ENCODE measurements at regions not wholly inside any gene's neighbourhood (a gene's known extent, or its start where the extent isn't known, plus 50 kb on each side); places are given as distances from the start of the nearest gene placed in this dataset.
"Not testable (repeated sequence)": the region's sequence is repeated elsewhere in the genome, so short reads cannot be mapped to it uniquely, and the experiment has no call there.

- no peak for DNase-seq (ENCODE audit: low read depth in 4 of 4, low spot score in 1 of 4)
Observed at GRCh38 chr5:158451993-158452672, 593.2 kb upstream of the CLINT1 start.

GRCh38 chr5:158451203-158451992, 592.5 kb upstream of the CLINT1 start:
- DNase-seq (ENCODE audit: low read depth in 4 of 4, low spot score in 1 of 4), result no peak

GRCh38 chr5:158450751-158451171, 591.8 kb upstream of the CLINT1 start:
- DNase-seq (ENCODE audit: low read depth in 4 of 4, low spot score in 1 of 4), result no peak

GRCh38 chr5:158446761-158447160, 587.8 kb upstream of the CLINT1 start:
- DNase-seq (ENCODE audit: low read depth in 4 of 4, low spot score in 1 of 4), result not testable (repeated sequence)

GRCh38 chr5:158439204-158439603, 580.3 kb upstream of the CLINT1 start:
- DNase-seq (ENCODE audit: low read depth in 4 of 4, low spot score in 1 of 4), result not testable (repeated sequence)

- DNase-seq (ENCODE audit: low read depth in 4 of 4, low spot score in 1 of 4), result no peak
Observed at GRCh38 chr5:158436271-158437065, 577.5 kb upstream of the CLINT1 start.

GRCh38 chr5:158435161-158435616, 576.2 kb upstream of the CLINT1 start:
- peak in 1 of 4 experiments; percentile 12 for DNase-seq (ENCODE audit: low read depth in 4 of 4, low spot score in 1 of 4)

GRCh38 chr5:158434749-158435148, 575.8 kb upstream of the CLINT1 start:
- no peak for DNase-seq (ENCODE audit: low read depth in 4 of 4, low spot score in 1 of 4)

GRCh38 chr5:158433634-158434033, 574.7 kb upstream of the CLINT1 start:
- DNase-seq (ENCODE audit: low read depth in 4 of 4, low spot score in 1 of 4), result no peak

GRCh38 chr5:158431369-158432029, 572.6 kb upstream of the CLINT1 start:
- DNase-seq (ENCODE audit: low read depth in 4 of 4, low spot score in 1 of 4), result no peak

GRCh38 chr5:158430798-158431167, 571.8 kb upstream of the CLINT1 start:
- no peak for DNase-seq (ENCODE audit: low read depth in 4 of 4, low spot score in 1 of 4)

- no peak for DNase-seq (ENCODE audit: low read depth in 4 of 4, low spot score in 1 of 4)
Observed at GRCh38 chr5:158430166-158430797, 571.3 kb upstream of the CLINT1 start.

GRCh38 chr5:158429564-158429963, 570.6 kb upstream of the CLINT1 start:
- no peak for DNase-seq (ENCODE audit: low read depth in 4 of 4, low spot score in 1 of 4)

GRCh38 chr5:158423623-158424200, 564.8 kb upstream of the CLINT1 start:
- no peak for DNase-seq (ENCODE audit: low read depth in 4 of 4, low spot score in 1 of 4)

- DNase-seq (ENCODE audit: low read depth in 4 of 4, low spot score in 1 of 4), result no peak
Observed at GRCh38 chr5:158422653-158423515, 563.9 kb upstream of the CLINT1 start.

- no peak for DNase-seq (ENCODE audit: low read depth in 4 of 4, low spot score in 1 of 4)
Observed at GRCh38 chr5:158421319-158421718, 562.4 kb upstream of the CLINT1 start.

- DNase-seq (ENCODE audit: low read depth in 4 of 4, low spot score in 1 of 4), result no peak
Observed at GRCh38 chr5:158419186-158419585, 560.2 kb upstream of the CLINT1 start.

- no peak for DNase-seq (ENCODE audit: low read depth in 4 of 4, low spot score in 1 of 4)
Observed at GRCh38 chr5:158414780-158415179, 555.8 kb upstream of the CLINT1 start.

GRCh38 chr5:158414333-158414762, 555.4 kb upstream of the CLINT1 start:
- no peak for DNase-seq (ENCODE audit: low read depth in 4 of 4, low spot score in 1 of 4)

Data from stimulated activated CD4-positive, alpha-beta T cell treated with anti-CD3 and anti-CD28 coated beads, Interleukin-1b, Interleukin-23, amount 100 ng/mL, for 24 hours (primary cell).